ENCODE measurements at regions not wholly inside any gene's neighbourhood (a gene's known extent, or its start where the extent isn't known, plus 50 kb on each side); places are given as distances from the start of the nearest gene placed in this dataset.
"Not testable (repeated sequence)": the region's sequence is repeated elsewhere in the genome, so short reads cannot be mapped to it uniquely, and the experiment has no call there.

DNA sequence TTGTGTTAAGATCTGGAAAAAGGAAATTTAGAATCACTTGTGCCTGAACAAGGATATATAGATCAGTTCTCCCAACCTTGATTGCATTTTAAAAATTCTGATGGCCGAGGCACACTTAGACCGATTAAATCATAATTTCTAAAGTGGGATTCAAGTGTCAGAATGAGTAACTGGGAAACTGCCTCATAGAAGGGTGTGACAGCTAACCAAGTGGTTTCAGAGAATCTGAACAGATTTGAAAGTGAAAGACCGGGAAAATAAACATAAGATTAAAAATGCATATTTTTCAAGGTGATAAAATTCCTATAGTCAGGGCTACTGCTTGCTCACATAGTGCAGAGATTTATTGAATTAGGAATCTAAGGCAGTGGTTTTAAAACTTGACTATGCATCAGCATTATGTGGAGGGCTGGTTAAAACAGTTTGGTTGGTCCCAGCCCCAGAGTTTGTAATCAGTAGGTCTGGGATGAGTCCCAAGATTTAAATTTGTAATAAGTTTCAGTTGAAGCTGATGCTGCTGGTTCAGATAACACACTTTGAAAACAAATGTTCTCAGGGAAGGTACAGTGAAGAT is 314.3 kb downstream of the NSUN3 start:
- TF ChIP-seq EP300 (conservative IDR thresholded peaks at IDR 0.05; ENCODE audit: poor library complexity, severe bottlenecking); POLR2AphosphoS5 (IDR thresholded peaks at IDR 0.05); RAD21 (conservative IDR thresholded peaks at IDR 0.05); MXI1 (conservative IDR thresholded peaks at IDR 0.05; ENCODE audit: poor library complexity, severe bottlenecking); EZH2 (IDR thresholded peaks at IDR 0.05; ENCODE audit: borderline replicate concordance, insufficient read depth, low read length, poor library complexity, severe bottlenecking); TAF1 (IDR thresholded peaks at IDR 0.05; ENCODE audit: low read depth); SMC3 (conservative IDR thresholded peaks at IDR 0.05; ENCODE audit: poor library complexity): not testable (repeated sequence)
- TF ChIP-seq, protein P1, sequence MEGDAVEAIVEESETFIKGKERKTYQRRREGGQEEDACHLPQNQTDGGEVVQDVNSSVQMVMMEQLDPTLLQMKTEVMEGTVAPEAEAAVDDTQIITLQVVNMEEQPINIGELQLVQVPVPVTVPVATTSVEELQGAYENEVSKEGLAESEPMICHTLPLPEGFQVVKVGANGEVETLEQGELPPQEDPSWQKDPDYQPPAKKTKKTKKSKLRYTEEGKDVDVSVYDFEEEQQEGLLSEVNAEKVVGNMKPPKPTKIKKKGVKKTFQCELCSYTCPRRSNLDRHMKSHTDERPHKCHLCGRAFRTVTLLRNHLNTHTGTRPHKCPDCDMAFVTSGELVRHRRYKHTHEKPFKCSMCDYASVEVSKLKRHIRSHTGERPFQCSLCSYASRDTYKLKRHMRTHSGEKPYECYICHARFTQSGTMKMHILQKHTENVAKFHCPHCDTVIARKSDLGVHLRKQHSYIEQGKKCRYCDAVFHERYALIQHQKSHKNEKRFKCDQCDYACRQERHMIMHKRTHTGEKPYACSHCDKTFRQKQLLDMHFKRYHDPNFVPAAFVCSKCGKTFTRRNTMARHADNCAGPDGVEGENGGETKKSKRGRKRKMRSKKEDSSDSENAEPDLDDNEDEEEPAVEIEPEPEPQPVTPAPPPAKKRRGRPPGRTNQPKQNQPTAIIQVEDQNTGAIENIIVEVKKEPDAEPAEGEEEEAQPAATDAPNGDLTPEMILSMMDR (IDR thresholded peaks at IDR 0.05; ENCODE audit: poor library complexity, severe bottlenecking), result not testable (repeated sequence)
- TF ChIP-seq, protein P2, sequence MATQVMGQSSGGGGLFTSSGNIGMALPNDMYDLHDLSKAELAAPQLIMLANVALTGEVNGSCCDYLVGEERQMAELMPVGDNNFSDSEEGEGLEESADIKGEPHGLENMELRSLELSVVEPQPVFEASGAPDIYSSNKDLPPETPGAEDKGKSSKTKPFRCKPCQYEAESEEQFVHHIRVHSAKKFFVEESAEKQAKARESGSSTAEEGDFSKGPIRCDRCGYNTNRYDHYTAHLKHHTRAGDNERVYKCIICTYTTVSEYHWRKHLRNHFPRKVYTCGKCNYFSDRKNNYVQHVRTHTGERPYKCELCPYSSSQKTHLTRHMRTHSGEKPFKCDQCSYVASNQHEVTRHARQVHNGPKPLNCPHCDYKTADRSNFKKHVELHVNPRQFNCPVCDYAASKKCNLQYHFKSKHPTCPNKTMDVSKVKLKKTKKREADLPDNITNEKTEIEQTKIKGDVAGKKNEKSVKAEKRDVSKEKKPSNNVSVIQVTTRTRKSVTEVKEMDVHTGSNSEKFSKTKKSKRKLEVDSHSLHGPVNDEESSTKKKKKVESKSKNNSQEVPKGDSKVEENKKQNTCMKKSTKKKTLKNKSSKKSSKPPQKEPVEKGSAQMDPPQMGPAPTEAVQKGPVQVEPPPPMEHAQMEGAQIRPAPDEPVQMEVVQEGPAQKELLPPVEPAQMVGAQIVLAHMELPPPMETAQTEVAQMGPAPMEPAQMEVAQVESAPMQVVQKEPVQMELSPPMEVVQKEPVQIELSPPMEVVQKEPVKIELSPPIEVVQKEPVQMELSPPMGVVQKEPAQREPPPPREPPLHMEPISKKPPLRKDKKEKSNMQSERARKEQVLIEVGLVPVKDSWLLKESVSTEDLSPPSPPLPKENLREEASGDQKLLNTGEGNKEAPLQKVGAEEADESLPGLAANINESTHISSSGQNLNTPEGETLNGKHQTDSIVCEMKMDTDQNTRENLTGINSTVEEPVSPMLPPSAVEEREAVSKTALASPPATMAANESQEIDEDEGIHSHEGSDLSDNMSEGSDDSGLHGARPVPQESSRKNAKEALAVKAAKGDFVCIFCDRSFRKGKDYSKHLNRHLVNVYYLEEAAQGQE (IDR thresholded peaks at IDR 0.05; ENCODE audit: borderline replicate concordance), result not testable (repeated sequence)
